ENCODE measurements at regions not wholly inside any gene's neighbourhood (a gene's known extent, or its start where the extent isn't known, plus 50 kb on each side); places are given as distances from the start of the nearest gene placed in this dataset.

- TF ChIP-seq, protein P1, sequence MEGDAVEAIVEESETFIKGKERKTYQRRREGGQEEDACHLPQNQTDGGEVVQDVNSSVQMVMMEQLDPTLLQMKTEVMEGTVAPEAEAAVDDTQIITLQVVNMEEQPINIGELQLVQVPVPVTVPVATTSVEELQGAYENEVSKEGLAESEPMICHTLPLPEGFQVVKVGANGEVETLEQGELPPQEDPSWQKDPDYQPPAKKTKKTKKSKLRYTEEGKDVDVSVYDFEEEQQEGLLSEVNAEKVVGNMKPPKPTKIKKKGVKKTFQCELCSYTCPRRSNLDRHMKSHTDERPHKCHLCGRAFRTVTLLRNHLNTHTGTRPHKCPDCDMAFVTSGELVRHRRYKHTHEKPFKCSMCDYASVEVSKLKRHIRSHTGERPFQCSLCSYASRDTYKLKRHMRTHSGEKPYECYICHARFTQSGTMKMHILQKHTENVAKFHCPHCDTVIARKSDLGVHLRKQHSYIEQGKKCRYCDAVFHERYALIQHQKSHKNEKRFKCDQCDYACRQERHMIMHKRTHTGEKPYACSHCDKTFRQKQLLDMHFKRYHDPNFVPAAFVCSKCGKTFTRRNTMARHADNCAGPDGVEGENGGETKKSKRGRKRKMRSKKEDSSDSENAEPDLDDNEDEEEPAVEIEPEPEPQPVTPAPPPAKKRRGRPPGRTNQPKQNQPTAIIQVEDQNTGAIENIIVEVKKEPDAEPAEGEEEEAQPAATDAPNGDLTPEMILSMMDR (IDR thresholded peaks at IDR 0.05) = no peak
- no peak for TF ChIP-seq POLR2A (IDR thresholded peaks at IDR 0.05)
These were observed 572.5 kb upstream of the ARRDC3 start for GRCh38 chr5:91955610-91956009.
